ENCODE measurements at regions not wholly inside any gene's neighbourhood (a gene's known extent, or its start where the extent isn't known, plus 50 kb on each side); places are given as distances from the start of the nearest gene placed in this dataset.

- TF ChIP-seq CTCF (IDR thresholded peaks at IDR 0.05; ENCODE audit: low read depth, low read length), result no peak
- no peak overlapping the region for H3K4me3 ChIP-seq (ENCODE audit: low read depth, low read length)
Measured at GRCh38 chr11:92839450-92839849, 130.0 kb upstream of the MTNR1B start.

- no peak overlapping the region for H3K4me3 ChIP-seq (ENCODE audit: low read depth, low read length)
- no peak for TF ChIP-seq CTCF (IDR thresholded peaks at IDR 0.05; ENCODE audit: low read depth, low read length)
Measured at GRCh38 chr11:92841719-92842118, 127.7 kb upstream of the MTNR1B start.

GRCh38 chr11:92843455-92843854 lies 126.0 kb upstream of the MTNR1B start:
- no peak overlapping the region for H3K4me3 ChIP-seq (ENCODE audit: low read depth, low read length)
- TF ChIP-seq CTCF (IDR thresholded peaks at IDR 0.05; ENCODE audit: low read depth, low read length), result no peak

GRCh38 chr11:92844197-92844596 lies 125.3 kb upstream of the MTNR1B start:
- TF ChIP-seq CTCF (IDR thresholded peaks at IDR 0.05; ENCODE audit: low read depth, low read length), result no peak
- H3K4me3 ChIP-seq (ENCODE audit: low read depth, low read length), result no peak overlapping the region

- H3K4me3 ChIP-seq (ENCODE audit: low read depth, low read length), result no peak overlapping the region
- no peak for TF ChIP-seq CTCF (IDR thresholded peaks at IDR 0.05; ENCODE audit: low read depth, low read length)
Measured at GRCh38 chr11:92845390-92845789, 124.1 kb upstream of the MTNR1B start.

- no peak overlapping the region for H3K4me3 ChIP-seq (ENCODE audit: low read depth, low read length)
- TF ChIP-seq CTCF (IDR thresholded peaks at IDR 0.05; ENCODE audit: low read depth, low read length), result no peak
Measured at GRCh38 chr11:92845805-92846204, 123.6 kb upstream of the MTNR1B start.

GRCh38 chr11:92846491-92847125 lies 122.8 kb upstream of the MTNR1B start:
- TF ChIP-seq CTCF (IDR thresholded peaks at IDR 0.05; ENCODE audit: low read depth, low read length), result no peak
- no peak overlapping the region for H3K4me3 ChIP-seq (ENCODE audit: low read depth, low read length)
